HepG2 (cell line): ENCODE measurements at regions not wholly inside any gene's neighbourhood (a gene's known extent, or its start where the extent isn't known, plus 50 kb on each side); places are given as distances from the start of the nearest gene placed in this dataset.

Experiments used
- ARID5B ChIP-seq: IDR thresholded peaks from 2 replicates; pipeline ENCODE4 v1.4.0; 2020; ENCODE audit warnings: mild to moderate bottlenecking, missing genetic modification reagents
- FOXP1 ChIP-seq, 2 experiments: fragments of 450-650 bp in 1 of 2; IDR thresholded peaks; 2 replicates each; pipeline ENCODE4 v1.6.1; 2017 to 2018; ENCODE audit warnings: antibody characterized with exemption in 1 of 2
- GLMP ChIP-seq: sonication (generic); formaldehyde crosslinking; IDR thresholded peaks from 2 replicates; pipeline ENCODE4 v1.9.0; 2021; ENCODE audit warnings: missing genetic modification reagents, mild to moderate bottlenecking, borderline replicate concordance
- KAT2B ChIP-seq: fragments of 150-350 bp; IDR thresholded peaks from 2 replicates; pipeline ENCODE4 v1.6.1; 2014; ENCODE audit warnings: low read depth, low read length, borderline replicate concordance
- KLF12 ChIP-seq: sonication (generic); formaldehyde crosslinking; IDR thresholded peaks from 2 replicates; pipeline ENCODE4 v1.4.0; 2020; ENCODE audit warnings: missing genetic modification reagents, borderline replicate concordance
- KLF6 ChIP-seq: IDR thresholded peaks from 2 replicates; pipeline ENCODE4 v1.8.0; 2016; ENCODE audit warnings: missing biosample characterization, missing genetic modification reagents
- PHF8 ChIP-seq: sonication (generic); formaldehyde crosslinking; IDR thresholded peaks from 2 replicates; pipeline ENCODE4 v1.5.0; 2020; ENCODE audit warnings: missing genetic modification reagents
- SPEN ChIP-seq: sonication (generic); formaldehyde crosslinking; IDR thresholded peaks from 2 replicates; pipeline ENCODE4 v1.5.1; 2020; ENCODE audit warnings: low read depth, mild to moderate bottlenecking, missing genetic modification reagents
- SUZ12 ChIP-seq: fragments of 150-350 bp; IDR thresholded peaks from 2 replicates; pipeline ENCODE4 v1.6.1; 2014; ENCODE audit warnings: low read depth, low read length
- TCF12 ChIP-seq, 2 experiments: fragments of 450-650 bp in 1 of 2; sonication (generic) in 1 of 2; formaldehyde crosslinking in 1 of 2; IDR thresholded peaks; 2 replicates each; pipeline versions ENCODE4 v1.6.1 to v1.8.0; 2017 to 2022; ENCODE audit warnings: antibody characterized with exemption in 1 of 2, mild to moderate bottlenecking in 1 of 2, missing genetic modification reagents in 1 of 2, moderate library complexity in 1 of 2
- TEAD3 ChIP-seq: optimal IDR thresholded peaks from 2 replicates; pipeline ENCODE3; 2016; ENCODE audit warnings: borderline replicate concordance
- TOPORS ChIP-seq: sonication (generic); formaldehyde crosslinking; IDR thresholded peaks from 2 replicates; pipeline ENCODE4 v1.8.0; 2023; ENCODE audit warnings: mild to moderate bottlenecking, missing genetic modification reagents
- ZBTB7B ChIP-seq: sonication (generic); formaldehyde crosslinking; IDR thresholded peaks from 2 replicates; pipeline ENCODE4 v1.4.0; 2020; ENCODE audit warnings: missing genetic modification reagents
- ZNF121 ChIP-seq: sonication (generic); formaldehyde crosslinking; IDR thresholded peaks from 2 replicates; pipeline ENCODE4 v1.5.0; 2020; ENCODE audit warnings: mild to moderate bottlenecking, missing genetic modification reagents
- ZNF138 ChIP-seq: sonication (generic); formaldehyde crosslinking; IDR thresholded peaks from 2 replicates; pipeline ENCODE4 v1.5.0; 2020; ENCODE audit warnings: mild to moderate bottlenecking, low read depth, missing genetic modification reagents
- ZNF430 ChIP-seq: sonication (generic); formaldehyde crosslinking; IDR thresholded peaks from 2 replicates; pipeline ENCODE4 v1.9.0; 2021; ENCODE audit warnings: mild to moderate bottlenecking, missing genetic modification reagents
- ZNF574 ChIP-seq: sonication (generic); formaldehyde crosslinking; IDR thresholded peaks from 2 replicates; pipeline ENCODE4 v1.4.0; 2020; ENCODE audit warnings: missing genetic modification reagents
- ZNF839 ChIP-seq: sonication (generic); formaldehyde crosslinking; IDR thresholded peaks from 2 replicates; pipeline ENCODE4 v1.4.0; 2020; ENCODE audit warnings: missing genetic modification reagents, mild to moderate bottlenecking, borderline replicate concordance
- ZSCAN9 ChIP-seq: IDR thresholded peaks from 2 replicates; pipeline ENCODE4 v1.6.1; 2016; ENCODE audit warnings: borderline replicate concordance

GRCh38 chr14:89027097-89027740 is 202.8 kb downstream of the TTC8 start (continued):
- TF ChIP-seq ARID5B (no peak), KAT2B (no peak), KLF12 (CRISPR knock-in tag) (peak; percentile 80; the same call in 1 of the 2 replicates), FOXP1 (IDR thresholded peaks at IDR 0.05) (no peak), FOXP1 (CRISPR knock-in tag; IDR thresholded peaks at IDR 0.05) (no peak), SPEN (CRISPR knock-in tag) (0 out of 2 replicates have a peak, but pooled peaks have one; percentile 14), ZNF430 (CRISPR knock-in tag) (no peak), ZNF121 (0 out of 2 replicates have a peak, but pooled peaks have one; percentile 10), TOPORS (CRISPR knock-in tag) (0 out of 2 replicates have a peak, but pooled peaks have one; percentile 20), SUZ12 (no peak), ZNF574 (CRISPR knock-in tag) (0 out of 2 replicates have a peak, but pooled peaks have one; percentile 22), ZNF138 (CRISPR knock-in tag) (0 out of 2 replicates have a peak, but pooled peaks have one; percentile 40), ZNF839 (CRISPR knock-in tag) (no peak), KLF6 (no peak), GLMP (CRISPR knock-in tag) (no peak), TCF12 (IDR thresholded peaks at IDR 0.05) (no peak), TCF12 (CRISPR knock-in tag; IDR thresholded peaks at IDR 0.05) (peak; percentile 59; the same call in 1 of the 2 replicates), ZSCAN9 (CRISPR knock-in tag) (no peak), TEAD3 (CRISPR knock-in tag) (no peak), ZBTB7B (no peak), PHF8 (CRISPR knock-in tag) (peak; percentile 57; the same call in 1 of the 2 replicates)
